ENCODE measurements at regions not wholly inside any gene's neighbourhood (a gene's known extent, or its start where the extent isn't known, plus 50 kb on each side); places are given as distances from the start of the nearest gene placed in this dataset.

GRCh38 chr2:204335451-204336058 lies 209.7 kb upstream of the PARD3B start:
- Histone ChIP-seq H3K9me2 (ENCODE audit: insufficient read depth, low read length) (no peaks in the 10 kb centered on the region), H3K4me1 (ENCODE audit: insufficient read depth, low read length, poor library complexity, severe bottlenecking) (no peaks in the 10 kb centered on the region), H3K4me3 (ENCODE audit: low read depth, low read length, poor library complexity, severe bottlenecking) (no peak overlapping the region), H4K20me1 (ENCODE audit: insufficient read depth, low read length) (no peaks in the 10 kb centered on the region), H3K36me3 (ENCODE audit: insufficient read depth, low read length) (no peaks in the 10 kb centered on the region), H2AFZ (ENCODE audit: low read length) (no peak overlapping the region), H3K79me2 (ENCODE audit: insufficient read depth, low read depth, low read length) (no peaks in the 10 kb centered on the region), H3K27ac (ENCODE audit: low read depth, low read length, poor library complexity, severe bottlenecking) (no peak overlapping the region), H3K9me3 (ENCODE audit: low read length) (no peaks in the 10 kb centered on the region), H3K4me2 (ENCODE audit: low read length) (no peak overlapping the region)
- intact Hi-C loops (cut with micrococcal nuclease; ENCODE audit: unreplicated experiment), result no loop called here
- CTCF ChIA-PET (ENCODE audit: unreplicated experiment), result no interaction called here
- POLR2A ChIA-PET, result interaction anchor here (0.6 kb wide), 1 partner anchor 26 kb away, joined by 3 read pairs; no protein-coding TSS in a partner anchor
- BruUV-seq (replicated peaks), result no TSS peak
- no peak for TF ChIP-seq CTCF (conservative IDR thresholded peaks at IDR 0.05; ENCODE audit: low read length)
- no peak for TF ChIP-seq EZH2phosphoT487 (IDR thresholded peaks at IDR 0.05; ENCODE audit: borderline replicate concordance, low read depth, low read length)
- no peak for DNase-seq (ENCODE audit: low spot score)

GRCh38 chr2:204336153-204336744 lies 209.0 kb upstream of the PARD3B start:
- no peak for DNase-seq (ENCODE audit: low spot score)

GRCh38 chr2:204337638-204338037 lies 207.6 kb upstream of the PARD3B start:
- Histone ChIP-seq H3K4me2 (ENCODE audit: low read length) (no peak overlapping the region), H2AFZ (ENCODE audit: low read length) (no peak overlapping the region), H3K4me1 (ENCODE audit: insufficient read depth, low read length, poor library complexity, severe bottlenecking) (no peaks in the 10 kb centered on the region), H3K4me3 (ENCODE audit: low read depth, low read length, poor library complexity, severe bottlenecking) (no peak overlapping the region), H3K9me2 (ENCODE audit: insufficient read depth, low read length) (no peaks in the 10 kb centered on the region), H4K20me1 (ENCODE audit: insufficient read depth, low read length) (no peaks in the 10 kb centered on the region), H3K9me3 (ENCODE audit: low read length) (no peaks in the 10 kb centered on the region), H3K36me3 (ENCODE audit: insufficient read depth, low read length) (no peaks in the 10 kb centered on the region), H3K79me2 (ENCODE audit: insufficient read depth, low read depth, low read length) (no peaks in the 10 kb centered on the region), H3K27ac (ENCODE audit: low read depth, low read length, poor library complexity, severe bottlenecking) (no peak overlapping the region)
- POLR2A ChIA-PET, result interaction anchor here (0.5 to 0.8 kb wide), 3 partner anchors 24 to 351 kb away, joined by 3 to 5 read pairs (median 3); no protein-coding TSS in a partner anchor
- DNase-seq (ENCODE audit: low spot score), result no peak
- BruUV-seq (replicated peaks), result no TSS peak
- CTCF ChIA-PET (ENCODE audit: unreplicated experiment), result no interaction called here
- intact Hi-C loops (cut with micrococcal nuclease; ENCODE audit: unreplicated experiment), result no loop called here
- TF ChIP-seq EZH2phosphoT487 (IDR thresholded peaks at IDR 0.05; ENCODE audit: borderline replicate concordance, low read depth, low read length) (no peak), CTCF (conservative IDR thresholded peaks at IDR 0.05; ENCODE audit: low read length) (no peak)

More at GRCh38 chr2:204336153-204336744, 209.0 kb upstream of the PARD3B start:
- Histone ChIP-seq H3K27ac (ENCODE audit: low read depth, low read length, poor library complexity, severe bottlenecking) (no peak overlapping the region), H3K36me3 (ENCODE audit: insufficient read depth, low read length) (no peaks in the 10 kb centered on the region), H3K4me2 (ENCODE audit: low read length) (no peak overlapping the region), H3K79me2 (ENCODE audit: insufficient read depth, low read depth, low read length) (no peaks in the 10 kb centered on the region), H2AFZ (ENCODE audit: low read length) (no peak overlapping the region), H3K9me2 (ENCODE audit: insufficient read depth, low read length) (no peaks in the 10 kb centered on the region), H3K4me3 (ENCODE audit: low read depth, low read length, poor library complexity, severe bottlenecking) (no peak overlapping the region), H4K20me1 (ENCODE audit: insufficient read depth, low read length) (no peaks in the 10 kb centered on the region), H3K9me3 (ENCODE audit: low read length) (no peaks in the 10 kb centered on the region), H3K4me1 (ENCODE audit: insufficient read depth, low read length, poor library complexity, severe bottlenecking) (no peaks in the 10 kb centered on the region)
- ChIA-PET POLR2A (no interaction called here), CTCF (ENCODE audit: unreplicated experiment) (no interaction called here)
- no TSS peak for BruUV-seq (replicated peaks)
- intact Hi-C loops (cut with micrococcal nuclease; ENCODE audit: unreplicated experiment), result no loop called here
- no peak for TF ChIP-seq EZH2phosphoT487 (IDR thresholded peaks at IDR 0.05; ENCODE audit: borderline replicate concordance, low read depth, low read length)
